ENCODE measurements at regions not wholly inside any gene's neighbourhood (a gene's known extent, or its start where the extent isn't known, plus 50 kb on each side); places are given as distances from the start of the nearest gene placed in this dataset.
A peak's percentile ranks its signal among the peaks of the same experiment; 100 is the strongest.
"Not testable (repeated sequence)": the region's sequence is repeated elsewhere in the genome, so short reads cannot be mapped to it uniquely, and the experiment has no call there.

GRCh38 chr4:12633053-12633651 lies 851.0 kb downstream of the RAB28 start:
- Histone ChIP-seq H3K27me3 (ENCODE audit: insufficient read depth, low read depth) (no peaks in the 10 kb centered on the region), H3K27ac (no peak overlapping the region), H2AFZ (ENCODE audit: low read depth) (no peak overlapping the region), H3K79me2 (ENCODE audit: insufficient read depth, low read depth) (no peaks in the 10 kb centered on the region), H3K4me2 (peak overlapping the region; percentile 11; the same call in 1 of the 2 replicates), H3K4me3 (IDR thresholded peaks at IDR 0.05; ENCODE audit: insufficient read depth, low read depth, low read length) (no peak overlapping the region), H3K36me3 (ENCODE audit: insufficient read depth) (no peaks in the 10 kb centered on the region), H3K4me1 (ENCODE audit: low read depth, poor library complexity, severe bottlenecking) (peaks cover 45% of the 10 kb centered on the region), H4K20me1 (ENCODE audit: insufficient read depth) (no peaks in the 10 kb centered on the region), H3K9ac (no peak overlapping the region)
- TF ChIP-seq, protein P1, sequence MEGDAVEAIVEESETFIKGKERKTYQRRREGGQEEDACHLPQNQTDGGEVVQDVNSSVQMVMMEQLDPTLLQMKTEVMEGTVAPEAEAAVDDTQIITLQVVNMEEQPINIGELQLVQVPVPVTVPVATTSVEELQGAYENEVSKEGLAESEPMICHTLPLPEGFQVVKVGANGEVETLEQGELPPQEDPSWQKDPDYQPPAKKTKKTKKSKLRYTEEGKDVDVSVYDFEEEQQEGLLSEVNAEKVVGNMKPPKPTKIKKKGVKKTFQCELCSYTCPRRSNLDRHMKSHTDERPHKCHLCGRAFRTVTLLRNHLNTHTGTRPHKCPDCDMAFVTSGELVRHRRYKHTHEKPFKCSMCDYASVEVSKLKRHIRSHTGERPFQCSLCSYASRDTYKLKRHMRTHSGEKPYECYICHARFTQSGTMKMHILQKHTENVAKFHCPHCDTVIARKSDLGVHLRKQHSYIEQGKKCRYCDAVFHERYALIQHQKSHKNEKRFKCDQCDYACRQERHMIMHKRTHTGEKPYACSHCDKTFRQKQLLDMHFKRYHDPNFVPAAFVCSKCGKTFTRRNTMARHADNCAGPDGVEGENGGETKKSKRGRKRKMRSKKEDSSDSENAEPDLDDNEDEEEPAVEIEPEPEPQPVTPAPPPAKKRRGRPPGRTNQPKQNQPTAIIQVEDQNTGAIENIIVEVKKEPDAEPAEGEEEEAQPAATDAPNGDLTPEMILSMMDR (conservative IDR thresholded peaks at IDR 0.05; ENCODE audit: low read depth, low read length), result peak; percentile 79

- H3K4me3 ChIP-seq (IDR thresholded peaks at IDR 0.05; ENCODE audit: insufficient read depth, low read depth, low read length), result no peak overlapping the region
- H2AFZ ChIP-seq (ENCODE audit: low read depth), result no peak overlapping the region
- TF ChIP-seq, protein P1 (conservative IDR thresholded peaks at IDR 0.05; ENCODE audit: low read depth, low read length), result no peak
- H3K27me3 ChIP-seq (ENCODE audit: insufficient read depth, low read depth), result no peaks in the 10 kb centered on the region
- no peak overlapping the region for H3K9ac ChIP-seq
- no peaks in the 10 kb centered on the region for H3K4me1 ChIP-seq (ENCODE audit: low read depth, poor library complexity, severe bottlenecking)
- no peaks in the 10 kb centered on the region for H3K36me3 ChIP-seq (ENCODE audit: insufficient read depth)
- H3K4me2 ChIP-seq, result no peak overlapping the region
- no peaks in the 10 kb centered on the region for H3K79me2 ChIP-seq (ENCODE audit: insufficient read depth, low read depth)
- no peak overlapping the region for H3K27ac ChIP-seq
- no peaks in the 10 kb centered on the region for H4K20me1 ChIP-seq (ENCODE audit: insufficient read depth)
Measured at GRCh38 chr4:12615822-12616221, 868.3 kb downstream of the RAB28 start.

- no peak overlapping the region for H2AFZ ChIP-seq (ENCODE audit: low read depth)
- no peaks in the 10 kb centered on the region for H3K4me1 ChIP-seq (ENCODE audit: low read depth, poor library complexity, severe bottlenecking)
- no peaks in the 10 kb centered on the region for H4K20me1 ChIP-seq (ENCODE audit: insufficient read depth)
- TF ChIP-seq, protein P1 (conservative IDR thresholded peaks at IDR 0.05; ENCODE audit: low read depth, low read length), result no peak
- H3K36me3 ChIP-seq (ENCODE audit: insufficient read depth), result no peaks in the 10 kb centered on the region
- H3K4me2 ChIP-seq, result no peak overlapping the region
- H3K9ac ChIP-seq, result no peak overlapping the region
- H3K4me3 ChIP-seq (IDR thresholded peaks at IDR 0.05; ENCODE audit: insufficient read depth, low read depth, low read length), result no peak overlapping the region
- H3K27me3 ChIP-seq (ENCODE audit: insufficient read depth, low read depth), result no peaks in the 10 kb centered on the region
- no peaks in the 10 kb centered on the region for H3K79me2 ChIP-seq (ENCODE audit: insufficient read depth, low read depth)
- no peak overlapping the region for H3K27ac ChIP-seq
Measured at GRCh38 chr4:12612876-12613275, 871.3 kb downstream of the RAB28 start.

DNA sequence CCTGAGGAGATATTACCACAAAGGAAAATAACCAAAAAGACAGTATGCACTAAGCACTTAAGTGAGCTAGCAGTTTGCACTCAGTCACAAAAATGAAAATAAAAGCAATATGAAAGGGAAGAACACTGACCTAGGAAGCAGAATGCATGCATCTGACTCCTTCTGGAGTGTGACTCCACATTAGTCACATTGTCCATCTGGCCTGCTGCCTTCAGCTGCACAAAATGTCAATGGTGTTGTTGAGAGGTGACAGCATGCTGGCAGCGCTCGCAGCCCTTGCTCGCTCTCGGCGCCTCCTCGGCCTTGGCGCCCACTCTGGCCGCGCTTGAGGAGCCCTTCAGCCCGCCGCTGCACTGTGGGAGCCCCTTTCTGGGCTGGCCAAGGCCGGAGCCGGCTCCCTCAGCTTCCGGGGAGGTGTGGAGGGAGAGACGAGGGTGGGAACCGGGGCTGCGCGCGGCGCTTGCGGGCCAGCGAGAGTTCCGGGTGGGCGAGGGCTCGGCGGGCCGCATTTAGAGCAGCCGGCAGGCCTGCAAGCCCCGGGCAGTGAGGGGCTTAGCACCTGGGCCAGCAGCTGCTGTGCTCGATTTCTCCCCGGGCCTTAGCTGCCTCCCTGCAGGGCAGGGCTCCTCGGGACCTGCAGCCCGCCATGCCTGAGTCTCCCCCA lies 874.8 kb downstream of the RAB28 start:
- H3K36me3 ChIP-seq (ENCODE audit: insufficient read depth); H3K4me3 ChIP-seq (IDR thresholded peaks at IDR 0.05; ENCODE audit: insufficient read depth, low read depth, low read length); H4K20me1 ChIP-seq (ENCODE audit: insufficient read depth); H3K4me1 ChIP-seq (ENCODE audit: low read depth, poor library complexity, severe bottlenecking); H3K27ac ChIP-seq; H3K27me3 ChIP-seq (ENCODE audit: insufficient read depth, low read depth); H3K9ac ChIP-seq; H3K4me2 ChIP-seq; H2AFZ ChIP-seq (ENCODE audit: low read depth); H3K79me2 ChIP-seq (ENCODE audit: insufficient read depth, low read depth): not testable (repeated sequence)

GRCh38 chr4:12595986-12596385 lies 888.2 kb downstream of the RAB28 start:
- no peaks in the 10 kb centered on the region for H3K36me3 ChIP-seq (ENCODE audit: insufficient read depth)
- no peaks in the 10 kb centered on the region for H4K20me1 ChIP-seq (ENCODE audit: insufficient read depth)
- TF ChIP-seq, protein P1 (conservative IDR thresholded peaks at IDR 0.05; ENCODE audit: low read depth, low read length), result peak; percentile 31; the same call in 1 of the 2 replicates
- no peak overlapping the region for H3K4me2 ChIP-seq
- no peaks in the 10 kb centered on the region for H3K27me3 ChIP-seq (ENCODE audit: insufficient read depth, low read depth)
- no peak overlapping the region for H3K9ac ChIP-seq
- H3K4me1 ChIP-seq (ENCODE audit: low read depth, poor library complexity, severe bottlenecking), result no peaks in the 10 kb centered on the region
- H3K27ac ChIP-seq, result no peak overlapping the region
- H3K4me3 ChIP-seq (IDR thresholded peaks at IDR 0.05; ENCODE audit: insufficient read depth, low read depth, low read length), result no peak overlapping the region
- no peak overlapping the region for H2AFZ ChIP-seq (ENCODE audit: low read depth)
- no peaks in the 10 kb centered on the region for H3K79me2 ChIP-seq (ENCODE audit: insufficient read depth, low read depth)

All from KMS-11 (cell line).